ENCODE measurements at regions not wholly inside any gene's neighbourhood (a gene's known extent, or its start where the extent isn't known, plus 50 kb on each side); places are given as distances from the start of the nearest gene placed in this dataset.
A peak's percentile ranks its signal among the peaks of the same experiment; 100 is the strongest.
"Not testable (repeated sequence)": the region's sequence is repeated elsewhere in the genome, so short reads cannot be mapped to it uniquely, and the experiment has no call there.

GRCh38 chr6:105560611-105561066, 157.8 kb upstream of the PREP start:
- DNase-seq, result no peak

DNA sequence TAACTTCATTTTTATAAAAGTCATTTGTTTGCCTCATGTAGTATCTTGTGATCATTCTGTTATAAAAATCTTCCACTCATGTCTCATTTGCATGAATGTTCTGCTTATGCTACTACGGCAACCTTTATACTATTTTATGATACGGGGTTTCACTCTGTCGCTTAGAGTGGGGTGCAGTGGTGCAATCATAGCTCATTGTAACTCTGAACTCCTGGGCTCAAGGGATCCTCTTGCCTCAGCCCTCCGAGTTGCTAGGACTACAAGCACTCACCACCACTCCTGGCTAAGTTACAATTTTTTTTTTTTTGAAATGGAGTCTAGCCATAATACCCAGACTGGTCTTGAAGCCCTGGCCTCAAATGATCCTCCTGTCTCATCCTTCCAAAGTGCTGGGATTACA, 154.4 kb upstream of the PREP start:
- DNase-seq, result no peak

GRCh38 chr6:105553171-105553570, 150.3 kb upstream of the PREP start:
- DNase-seq, result peak; percentile 1

GRCh38 chr6:105550955-105551620, 148.2 kb upstream of the PREP start:
- no peak for DNase-seq

GRCh38 chr6:105546754-105547153, 143.9 kb upstream of the PREP start:
- no peak for DNase-seq

DNA sequence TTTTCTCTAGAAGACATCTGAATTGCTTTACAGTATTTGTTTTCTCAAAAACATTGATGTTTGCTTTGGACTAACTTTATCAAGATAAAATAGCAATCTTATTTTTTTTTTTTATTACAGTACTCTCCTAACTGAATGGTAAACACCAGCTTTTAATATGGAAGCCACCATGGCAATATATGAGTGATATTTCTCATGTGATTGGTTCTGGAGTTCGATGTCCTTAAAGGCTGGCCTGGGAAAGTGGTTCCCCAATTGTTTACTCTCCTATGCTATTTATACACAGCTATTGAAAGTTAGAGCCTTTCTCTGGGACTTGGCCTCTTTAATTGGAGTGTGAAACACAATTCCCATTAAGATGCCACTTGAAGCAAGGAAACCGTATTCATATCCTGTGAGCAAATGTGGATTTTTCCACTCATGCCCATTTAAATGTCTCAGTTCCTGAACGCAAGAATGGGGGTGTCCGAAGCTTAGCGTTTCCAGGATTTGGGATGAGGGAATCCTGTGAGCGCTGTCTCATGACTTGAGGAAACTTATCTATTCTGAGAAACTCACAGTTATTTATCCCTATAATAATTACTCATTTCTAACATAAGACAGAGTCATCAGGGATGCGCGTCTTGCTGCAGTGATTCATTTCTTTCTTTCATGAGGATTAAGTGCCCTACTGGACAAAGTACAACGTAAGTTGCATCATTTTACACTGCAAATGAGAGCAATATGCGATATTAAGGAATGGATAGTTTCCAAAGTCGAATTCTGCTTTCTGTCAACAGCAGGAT, 143.3 kb upstream of the PREP start:
- DNase-seq, result no peak

GRCh38 chr6:105545228-105545920, 142.5 kb upstream of the PREP start:
- no peak for DNase-seq

GRCh38 chr6:105539911-105540310, 137.0 kb upstream of the PREP start:
- DNase-seq, result no peak

- DNase-seq, result no peak
These were observed 135.2 kb upstream of the PREP start for GRCh38 chr6:105537981-105538578.

- no peak for DNase-seq
These were observed 134.1 kb upstream of the PREP start for GRCh38 chr6:105536961-105537360.

- no peak for DNase-seq
These were observed 130.4 kb upstream of the PREP start for GRCh38 chr6:105533301-105533700.

GRCh38 chr6:105526225-105526872, 123.5 kb upstream of the PREP start:
- no peak for DNase-seq

- no peak for DNase-seq
These were observed 119.9 kb upstream of the PREP start for GRCh38 chr6:105522626-105523322.

GRCh38 chr6:105519954-105520353, 117.1 kb upstream of the PREP start:
- no peak for DNase-seq

DNA sequence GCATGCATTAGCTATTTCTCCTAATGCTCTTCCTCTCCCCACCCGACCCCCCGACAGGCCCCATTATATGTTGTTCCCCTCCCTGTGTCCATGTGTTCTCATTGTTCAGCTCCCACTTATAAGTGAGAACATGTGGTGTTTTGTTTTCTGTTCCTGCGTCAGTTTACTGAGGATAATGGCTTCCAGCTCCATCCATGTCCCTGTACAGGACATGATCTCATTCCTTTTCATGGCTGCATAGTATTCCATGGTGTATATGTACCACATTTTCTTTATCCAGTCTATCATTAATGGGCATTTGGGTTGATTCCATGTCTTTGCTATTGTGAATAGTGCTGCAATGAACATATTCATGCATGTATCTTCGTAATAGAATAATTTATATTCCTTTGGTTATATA, 116.1 kb upstream of the PREP start:
- DNase-seq, result not testable (repeated sequence)

DNA sequence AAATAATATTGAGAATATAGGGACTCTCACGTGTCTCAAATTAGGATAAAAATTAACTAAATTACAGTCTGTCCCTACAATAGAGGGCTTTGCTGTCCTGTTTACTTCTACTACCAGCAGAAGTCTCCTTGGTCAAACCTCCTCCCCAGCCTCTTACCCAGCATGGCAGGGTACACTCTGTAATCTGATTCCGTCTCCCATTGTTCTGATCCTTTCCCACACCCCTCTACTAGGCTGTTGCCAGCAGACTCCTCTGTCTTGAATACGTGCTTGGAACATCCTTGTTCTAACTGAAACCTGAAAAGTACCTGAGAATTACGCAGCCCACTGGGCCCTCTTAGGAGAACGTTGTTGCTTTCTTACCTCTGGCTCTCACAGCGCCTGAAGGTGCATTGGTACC, 112.2 kb upstream of the PREP start:
- DNase-seq, result no peak

DNA sequence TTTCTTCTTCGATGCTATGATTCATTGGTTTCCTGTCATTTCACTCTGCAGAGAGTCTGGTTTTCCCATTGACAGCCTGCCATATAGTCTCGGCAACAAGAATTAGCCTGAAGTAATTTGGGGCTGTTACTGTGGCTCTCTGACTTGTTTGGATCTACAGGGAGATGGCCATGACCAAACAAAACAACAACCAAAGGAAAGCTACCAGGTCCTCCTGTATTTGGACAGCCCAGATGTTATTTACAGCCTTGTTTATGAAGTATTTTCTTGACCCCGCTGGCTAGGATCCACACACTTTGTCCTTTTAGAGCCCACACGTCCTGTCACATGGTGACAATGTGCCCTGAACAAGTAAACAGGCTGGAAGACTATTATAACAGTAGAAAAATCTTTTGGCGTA, 111.4 kb upstream of the PREP start:
- DNase-seq, result no peak

DNA sequence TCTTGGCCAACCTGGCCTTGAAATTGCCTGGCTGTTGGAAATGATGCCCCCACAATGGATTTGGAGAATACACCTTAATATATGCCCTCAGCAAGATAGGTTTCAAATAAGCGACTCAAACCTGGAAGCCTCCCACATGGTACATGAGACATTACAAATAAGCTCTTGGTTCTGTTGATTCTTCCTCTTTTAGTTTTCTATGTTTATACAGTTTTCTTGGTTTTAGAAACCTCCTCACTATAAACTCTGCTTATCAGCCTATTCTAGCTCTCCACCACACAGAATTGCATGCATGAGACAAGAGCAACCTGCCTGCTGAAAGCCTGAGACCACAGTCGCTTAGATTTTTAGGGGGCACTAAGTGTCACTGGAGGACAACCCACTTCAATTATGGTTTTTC, 108.8 kb upstream of the PREP start:
- DNase-seq, result no peak

GRCh38 chr6:105510746-105511145, 107.9 kb upstream of the PREP start:
- no peak for DNase-seq

DNA sequence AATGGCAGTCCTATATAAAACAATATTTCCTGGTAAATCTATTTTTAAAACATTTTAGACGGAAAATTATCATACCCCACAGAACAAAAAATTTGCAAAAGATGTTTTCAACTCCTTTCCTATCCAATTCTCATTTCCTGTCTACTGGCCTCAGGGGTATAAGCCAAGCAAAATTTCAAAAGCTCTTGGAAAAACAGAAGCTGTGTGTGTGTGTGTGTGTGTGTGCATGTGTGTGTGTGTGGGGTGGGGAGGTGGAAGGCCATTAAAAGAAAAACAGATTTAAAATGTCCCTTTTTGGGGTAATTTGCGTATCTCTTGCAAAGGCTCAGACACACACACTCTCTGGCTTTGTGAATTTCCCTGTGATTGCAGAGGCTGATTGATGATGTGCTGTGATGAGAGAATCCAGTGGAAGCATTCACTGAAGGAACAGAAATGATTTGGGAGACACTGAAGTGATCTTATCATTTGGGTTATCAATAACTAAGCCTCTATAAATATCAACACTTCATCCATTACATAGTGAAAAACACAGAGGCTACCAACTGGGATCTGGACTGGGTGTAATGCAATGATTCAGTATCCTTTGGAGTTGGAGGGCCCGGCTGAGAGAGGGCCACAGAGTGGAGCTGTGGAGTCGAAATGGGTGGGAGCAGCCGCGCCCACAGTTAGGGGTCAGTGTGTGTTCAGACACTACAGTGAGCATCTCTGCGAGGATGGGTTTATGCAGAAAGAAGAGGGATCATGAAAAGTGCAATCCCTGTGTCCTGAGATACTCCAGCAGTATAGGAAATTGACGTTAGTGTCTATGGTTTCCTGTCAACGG, 106.8 kb upstream of the PREP start:
- no peak for DNase-seq

DNA sequence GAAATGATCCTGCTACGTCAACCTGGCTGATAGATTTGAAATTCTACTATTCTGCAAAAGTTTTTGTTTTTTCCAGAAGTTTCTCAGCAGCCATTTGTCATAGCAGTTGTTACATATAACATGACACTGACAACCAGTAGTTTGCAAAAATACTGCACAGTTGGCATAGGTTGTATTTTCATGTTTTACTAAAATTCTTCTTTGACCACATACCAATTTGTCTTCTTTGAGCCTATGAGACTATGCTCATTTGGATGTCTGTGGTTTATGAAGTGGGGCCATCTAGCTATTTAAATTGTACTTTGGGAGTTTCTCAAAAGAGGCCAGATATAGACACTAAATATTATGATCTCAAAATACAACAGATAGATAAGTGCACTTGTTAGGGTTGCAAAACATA, 104.9 kb upstream of the PREP start:
- no peak for DNase-seq
